ENCODE measurements at regions not wholly inside any gene's neighbourhood (a gene's known extent, or its start where the extent isn't known, plus 50 kb on each side); places are given as distances from the start of the nearest gene placed in this dataset.
A peak's percentile ranks its signal among the peaks of the same experiment; 100 is the strongest.

GRCh38 chr2:6343076-6343475 lies 522.6 kb downstream of the CMPK2 start:
- DNase-seq, result no peak

- DNase-seq, result no peak
These were observed 513.5 kb downstream of the CMPK2 start for GRCh38 chr2:6352247-6352646.

GRCh38 chr2:6352906-6353515 lies 512.7 kb downstream of the CMPK2 start:
- no peak for DNase-seq

GRCh38 chr2:6353669-6354068 lies 512.0 kb downstream of the CMPK2 start:
- DNase-seq, result no peak

- DNase-seq, result no peak
These were observed 511.2 kb downstream of the CMPK2 start for GRCh38 chr2:6354546-6354945.

- no peak for DNase-seq
These were observed 509.6 kb downstream of the CMPK2 start for GRCh38 chr2:6355886-6356761.

GRCh38 chr2:6358546-6358945 lies 507.2 kb downstream of the CMPK2 start:
- no peak for DNase-seq

GRCh38 chr2:6358985-6359384 lies 506.7 kb downstream of the CMPK2 start:
- no peak for DNase-seq

GRCh38 chr2:6359964-6360363 lies 505.7 kb downstream of the CMPK2 start:
- no peak for DNase-seq

- DNase-seq, result no peak
These were observed 502.8 kb downstream of the CMPK2 start for GRCh38 chr2:6362671-6363450.

GRCh38 chr2:6368281-6368680 lies 497.4 kb downstream of the CMPK2 start:
- peak; percentile 38 for DNase-seq

GRCh38 chr2:6369266-6369665 lies 496.4 kb downstream of the CMPK2 start:
- no peak for DNase-seq

GRCh38 chr2:6370753-6371551 lies 494.8 kb downstream of the CMPK2 start:
- DNase-seq, result no peak

- DNase-seq, result no peak
These were observed 493.3 kb downstream of the CMPK2 start for GRCh38 chr2:6372317-6372901.

GRCh38 chr2:6381326-6381725 lies 484.4 kb downstream of the CMPK2 start:
- DNase-seq, result no peak

GRCh38 chr2:6384341-6384740 lies 481.4 kb downstream of the CMPK2 start:
- no peak for DNase-seq

GRCh38 chr2:6392354-6392753 lies 473.4 kb downstream of the CMPK2 start:
- no peak for DNase-seq

- no peak for DNase-seq
These were observed 472.7 kb downstream of the CMPK2 start for GRCh38 chr2:6392966-6393365.

- DNase-seq, result no peak
These were observed 471.9 kb downstream of the CMPK2 start for GRCh38 chr2:6393819-6394218.

- no peak for DNase-seq
These were observed 471.4 kb downstream of the CMPK2 start for GRCh38 chr2:6394276-6394675.

- no peak for DNase-seq
These were observed 467.3 kb downstream of the CMPK2 start for GRCh38 chr2:6398421-6398820.
